Bronchial epithelial cell (primary cell): ENCODE measurements at regions not wholly inside any gene's neighbourhood (a gene's known extent, or its start where the extent isn't known, plus 50 kb on each side); places are given as distances from the start of the nearest gene placed in this dataset.
A peak's percentile ranks its signal among the peaks of the same experiment; 100 is the strongest.
"Not testable (repeated sequence)": the region's sequence is repeated elsewhere in the genome, so short reads cannot be mapped to it uniquely, and the experiment has no call there.

Source experiments
- DNase-seq: peaks from one replicate; pipeline ENCODE4 v3.0.0-alpha.2; 2010; ENCODE audit warnings: low read depth
- FAIRE-seq: peaks from 2 replicates; lab custom pipeline; 2011; peaks lifted over from hg19 to GRCh38; lab: Jason Lieb, UNC
- H3K27me3 ChIP-seq: 2 replicates; pipeline ENCODE4 v1.5.1; 2011; ENCODE audit warnings: low read length; ENCODE audit not compliant: control insufficient read depth, insufficient read depth
- H3K36me3 ChIP-seq: 2 replicates; pipeline ENCODE4 v1.5.1; 2011; ENCODE audit warnings: low read length; ENCODE audit not compliant: control insufficient read depth, insufficient read depth
- H3K4me3 ChIP-seq: 2 replicates; pipeline ENCODE4 v1.5.1; 2011; ENCODE audit warnings: mild to moderate bottlenecking, low read depth, low read length, control low read depth
- CTCF ChIP-seq: IDR thresholded peaks from 2 replicates; pipeline ENCODE4 v1.5.1; 2011; ENCODE audit warnings: mild to moderate bottlenecking, moderate library complexity, low read length, control low read depth, inconsistent platforms; ENCODE audit not compliant: insufficient read depth, severe bottlenecking

- no peak for DNase-seq
- no peaks in the 10 kb centered on the region for H3K36me3 ChIP-seq
- no peak for TF ChIP-seq CTCF
- no peak for FAIRE-seq
- no peaks in the 10 kb centered on the region for H3K27me3 ChIP-seq
- no peak overlapping the region for H3K4me3 ChIP-seq
Measured at GRCh38 chr9:81314490-81314889, 374.9 kb downstream of the TLE1 start.

- Histone ChIP-seq H3K4me3 (no peak overlapping the region), H3K27me3 (no peaks in the 10 kb centered on the region), H3K36me3 (no peaks in the 10 kb centered on the region)
- TF ChIP-seq CTCF = no peak
- DNase-seq = no peak
- no peak for FAIRE-seq
Measured at GRCh38 chr9:81313877-81314276, 375.5 kb downstream of the TLE1 start.

GRCh38 chr9:81312346-81312745 is 377.0 kb downstream of the TLE1 start:
- peak; percentile 1 for TF ChIP-seq CTCF
- Histone ChIP-seq H3K36me3 (no peaks in the 10 kb centered on the region), H3K4me3 (no peak overlapping the region), H3K27me3 (no peaks in the 10 kb centered on the region)
- FAIRE-seq (no peak), DNase-seq (no peak)

- H3K36me3 ChIP-seq = no peaks in the 10 kb centered on the region
- FAIRE-seq (no peak), DNase-seq (no peak)
- no peak for TF ChIP-seq CTCF
- no peaks in the 10 kb centered on the region for H3K27me3 ChIP-seq
- H3K4me3 ChIP-seq = no peak overlapping the region
Measured at GRCh38 chr9:81308404-81308803, 380.9 kb downstream of the TLE1 start.

- not testable (repeated sequence) for DNase-seq, H3K36me3 ChIP-seq, H3K27me3 ChIP-seq, H3K4me3 ChIP-seq, FAIRE-seq
Measured at GRCh38 chr9:81307791-81308190, 381.6 kb downstream of the TLE1 start.

- Histone ChIP-seq H3K36me3 (no peaks in the 10 kb centered on the region), H3K4me3 (no peak overlapping the region), H3K27me3 (no peaks in the 10 kb centered on the region)
- no peak for DNase-seq
- FAIRE-seq = no peak
- TF ChIP-seq CTCF = no peak
Measured at GRCh38 chr9:81305561-81306182, 383.7 kb downstream of the TLE1 start.
